ENCODE measurements at regions not wholly inside any gene's neighbourhood (a gene's known extent, or its start where the extent isn't known, plus 50 kb on each side); places are given as distances from the start of the nearest gene placed in this dataset.

DNA sequence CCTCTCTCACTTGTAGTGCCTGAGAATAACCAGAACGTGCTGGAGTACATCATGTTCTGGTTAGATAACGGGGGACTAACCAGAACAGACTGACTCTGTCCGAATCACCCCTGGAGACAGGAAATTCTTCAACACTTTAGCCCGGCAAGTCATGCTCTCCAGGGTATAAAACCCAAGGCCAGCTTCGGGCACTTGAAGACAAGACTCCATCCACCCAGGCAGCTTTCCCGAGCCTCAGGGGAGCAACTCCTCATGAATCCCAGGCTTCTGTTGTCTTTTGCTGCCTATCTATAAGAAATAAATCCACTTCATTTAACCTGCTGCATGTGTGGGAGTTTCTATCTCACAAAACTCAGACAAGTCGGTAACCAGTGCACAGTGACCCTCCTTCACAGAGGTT lies 99.6 kb downstream of the KCNF1 start:
- Histone ChIP-seq H3K79me1 (ENCODE audit: insufficient read depth, low read depth, low read length, poor library complexity, severe bottlenecking) (no peaks in the 10 kb centered on the region), H4K91ac (ENCODE audit: insufficient read length, low read depth, low read length) (no peak overlapping the region), H3K14ac (ENCODE audit: insufficient read depth, low read length) (no peak overlapping the region), H3K23ac (ENCODE audit: insufficient read length, low read depth, low read length) (no peak overlapping the region), H2AFZ (ENCODE audit: low read length) (no peak overlapping the region), H2BK20ac (ENCODE audit: low read depth, low read length, poor library complexity, severe bottlenecking) (no peak overlapping the region), H2BK120ac (ENCODE audit: low read depth, low read length, poor library complexity, severe bottlenecking) (no peak overlapping the region), H4K8ac (replicated peaks; ENCODE audit: insufficient read length, low read depth, low read length) (no peak overlapping the region), H2AK5ac (ENCODE audit: insufficient read length, low read length) (no peak overlapping the region), H3K27ac (ENCODE audit: insufficient read length, low read depth, low read length) (no peak overlapping the region), H3T11ph (ENCODE audit: low read length) (no peak overlapping the region), H4K20me1 (ENCODE audit: control insufficient read depth, insufficient read depth, insufficient read length) (no peaks in the 10 kb centered on the region), H3K79me2 (ENCODE audit: insufficient read depth, low read length) (no peaks in the 10 kb centered on the region), H2BK5ac (ENCODE audit: insufficient read length, low read length) (no peak overlapping the region), H3K9me3 (ENCODE audit: control insufficient read depth, low read depth, low read length) (peaks cover 4% of the 10 kb centered on the region), H4K5ac (ENCODE audit: insufficient read length, low read depth, low read length) (no peak overlapping the region), H3K4me1 (ENCODE audit: insufficient read depth, low read length) (no peaks in the 10 kb centered on the region), H3K18ac (ENCODE audit: insufficient read length, low read depth, low read length) (no peak overlapping the region), H3K4me2 (ENCODE audit: insufficient read depth, insufficient read length, low read length) (no peak overlapping the region), H2BK15ac (ENCODE audit: low read depth, low read length) (no peak overlapping the region), H2BK12ac (ENCODE audit: insufficient read length, low read depth, low read length) (no peak overlapping the region), H3K27me3 (ENCODE audit: insufficient read depth, low read length) (no peaks in the 10 kb centered on the region), H3K23me2 (ENCODE audit: insufficient read length, low read depth, low read length, poor library complexity, severe bottlenecking) (no peaks in the 10 kb centered on the region), H3K56ac (ENCODE audit: insufficient read length, low read depth, low read length) (no peak overlapping the region), H3K9ac (ENCODE audit: extremely low read depth, insufficient read length, low read length) (no peak overlapping the region), H3K4ac (ENCODE audit: low read depth, low read length) (no peak overlapping the region)
- TF ChIP-seq, protein P1, sequence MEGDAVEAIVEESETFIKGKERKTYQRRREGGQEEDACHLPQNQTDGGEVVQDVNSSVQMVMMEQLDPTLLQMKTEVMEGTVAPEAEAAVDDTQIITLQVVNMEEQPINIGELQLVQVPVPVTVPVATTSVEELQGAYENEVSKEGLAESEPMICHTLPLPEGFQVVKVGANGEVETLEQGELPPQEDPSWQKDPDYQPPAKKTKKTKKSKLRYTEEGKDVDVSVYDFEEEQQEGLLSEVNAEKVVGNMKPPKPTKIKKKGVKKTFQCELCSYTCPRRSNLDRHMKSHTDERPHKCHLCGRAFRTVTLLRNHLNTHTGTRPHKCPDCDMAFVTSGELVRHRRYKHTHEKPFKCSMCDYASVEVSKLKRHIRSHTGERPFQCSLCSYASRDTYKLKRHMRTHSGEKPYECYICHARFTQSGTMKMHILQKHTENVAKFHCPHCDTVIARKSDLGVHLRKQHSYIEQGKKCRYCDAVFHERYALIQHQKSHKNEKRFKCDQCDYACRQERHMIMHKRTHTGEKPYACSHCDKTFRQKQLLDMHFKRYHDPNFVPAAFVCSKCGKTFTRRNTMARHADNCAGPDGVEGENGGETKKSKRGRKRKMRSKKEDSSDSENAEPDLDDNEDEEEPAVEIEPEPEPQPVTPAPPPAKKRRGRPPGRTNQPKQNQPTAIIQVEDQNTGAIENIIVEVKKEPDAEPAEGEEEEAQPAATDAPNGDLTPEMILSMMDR (conservative IDR thresholded peaks at IDR 0.05), result no peak
- no peak overlapping the region for H3K27ac Mint-ChIP-seq
- H3K9me3 Mint-ChIP-seq, result peaks cover 5 to 7% of the 10 kb centered on the region in 2 experiments; a peak in 3 of 5 replicates
- peaks cover 4% of the 10 kb centered on the region; the same call in 1 of the 2 replicates for H3K27me3 Mint-ChIP-seq (ENCODE audit: low read depth)
- H3K4me1 Mint-ChIP-seq, result peaks cover 9 to 10% of the 10 kb centered on the region in 2 experiments
- no peak overlapping the region for H3K4me3 Mint-ChIP-seq
- H3K36me3 Mint-ChIP-seq (ENCODE audit: insufficient read depth in 1 of 3, low read depth in 3 of 3), result peaks cover 0 to 4% (median 0%) of the 10 kb centered on the region in 3 experiments; a peak in 5 of 7 replicates
- no CpG with 5 or more reads among the region's 7 CpGs for WGBS (ENCODE audit: extremely low coverage, insufficient read length, low lambda C conversion rate)
- DNase-seq, result no peak
